GM10266 (cell line): ENCODE measurements at regions not wholly inside any gene's neighbourhood (a gene's known extent, or its start where the extent isn't known, plus 50 kb on each side); places are given as distances from the start of the nearest gene placed in this dataset.
"Not testable (repeated sequence)": the region's sequence is repeated elsewhere in the genome, so short reads cannot be mapped to it uniquely, and the experiment has no call there.

Experiments used
- DNase-seq: peaks from one replicate; pipeline ENCODE4 v3.0.0; 2012; ENCODE audit errors: extremely low spot score
- CTCF ChIP-seq: IDR thresholded peaks from 2 replicates; pipeline ENCODE4 v1.5.1; 2012; ENCODE audit warnings: mild to moderate bottlenecking, low read depth; ENCODE audit not compliant: control insufficient read depth, insufficient read depth; ENCODE audit errors: missing control alignments

GRCh38 chr1:204793259-204793914 is 77.3 kb upstream of the NFASC start:
- no peak for TF ChIP-seq CTCF
- DNase-seq: no peak

GRCh38 chr1:204796886-204797285 is 73.8 kb upstream of the NFASC start:
- not testable (repeated sequence) for DNase-seq

GRCh38 chr1:204797401-204797800 is 73.3 kb upstream of the NFASC start:
- no peak for DNase-seq

GRCh38 chr1:204799630-204800029 is 71.0 kb upstream of the NFASC start:
- no peak for DNase-seq
- TF ChIP-seq CTCF: no peak

More at GRCh38 chr1:204797401-204797800, 73.3 kb upstream of the NFASC start:
- TF ChIP-seq CTCF: no peak

GRCh38 chr1:204801211-204801610 is 69.5 kb upstream of the NFASC start:
- TF ChIP-seq CTCF: no peak

GRCh38 chr1:204802401-204803175 is 68.1 kb upstream of the NFASC start:
- TF ChIP-seq CTCF: no peak
- no peak for DNase-seq

More at GRCh38 chr1:204801211-204801610, 69.5 kb upstream of the NFASC start:
- DNase-seq: no peak

GRCh38 chr1:204803607-204804006 is 67.1 kb upstream of the NFASC start:
- no peak for DNase-seq
- TF ChIP-seq CTCF: no peak
